ENCODE measurements at regions not wholly inside any gene's neighbourhood (a gene's known extent, or its start where the extent isn't known, plus 50 kb on each side); places are given as distances from the start of the nearest gene placed in this dataset.
"Not testable (repeated sequence)": the region's sequence is repeated elsewhere in the genome, so short reads cannot be mapped to it uniquely, and the experiment has no call there.

GRCh38 chr15:92827991-92828390 lies 72.1 kb upstream of the CHD2 start:
- not testable (repeated sequence) for DNase-seq

GRCh38 chr15:92829875-92830274 lies 70.2 kb upstream of the CHD2 start:
- DNase-seq = no peak

GRCh38 chr15:92831336-92831654 lies 68.8 kb upstream of the CHD2 start:
- DNase-seq = no peak

- peak; percentile 98 for DNase-seq
These were observed 68.3 kb upstream of the CHD2 start for GRCh38 chr15:92831655-92832328.

GRCh38 chr15:92833106-92833433 lies 67.1 kb upstream of the CHD2 start:
- no peak for DNase-seq

- DNase-seq = no peak
These were observed 66.4 kb upstream of the CHD2 start for GRCh38 chr15:92833493-92834271.

- DNase-seq = peak; percentile 94
These were observed 60.4 kb upstream of the CHD2 start for GRCh38 chr15:92839696-92840095.

GRCh38 chr15:92840149-92840548 lies 60.0 kb upstream of the CHD2 start:
- DNase-seq = peak; percentile 28

GRCh38 chr15:92843326-92843725 lies 56.8 kb upstream of the CHD2 start:
- no peak for DNase-seq

- DNase-seq = no peak
These were observed 56.3 kb upstream of the CHD2 start for GRCh38 chr15:92843814-92844213.

GRCh38 chr15:92845126-92845508 lies 55.0 kb upstream of the CHD2 start:
- peak; percentile 70 for DNase-seq

GRCh38 chr15:92846741-92847140 lies 53.4 kb upstream of the CHD2 start:
- no peak for DNase-seq

- no peak for DNase-seq
These were observed 52.3 kb upstream of the CHD2 start for GRCh38 chr15:92847841-92848240.

- DNase-seq = no peak
These were observed 51.7 kb upstream of the CHD2 start for GRCh38 chr15:92848464-92848851.

GRCh38 chr15:92848852-92849598 lies 51.1 kb upstream of the CHD2 start:
- no peak for DNase-seq

- DNase-seq = not testable (repeated sequence)
These were observed 49.9 kb upstream of the CHD2 start for GRCh38 chr15:92850218-92850617.
